ENCODE measurements at regions not wholly inside any gene's neighbourhood (a gene's known extent, or its start where the extent isn't known, plus 50 kb on each side); places are given as distances from the start of the nearest gene placed in this dataset.

DNA sequence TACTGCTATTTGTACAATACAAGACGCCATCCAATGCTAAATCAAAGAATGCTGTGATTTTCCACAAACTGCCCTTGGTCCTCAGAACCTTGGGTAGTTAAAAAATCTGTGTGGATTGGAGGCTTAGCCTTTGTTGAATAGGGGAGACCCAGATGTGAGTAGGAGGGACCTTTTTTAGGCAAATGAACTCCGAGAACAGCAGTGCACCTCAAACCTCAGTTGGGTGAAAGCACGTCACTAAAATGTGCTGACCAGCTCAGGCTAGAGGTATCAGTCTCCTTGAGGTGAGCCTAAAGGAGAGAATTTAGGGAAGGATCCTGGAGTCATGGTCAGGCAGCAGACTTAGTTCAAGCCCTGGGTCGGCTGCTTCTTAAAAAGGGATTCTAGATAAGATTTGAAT, 200.7 kb downstream of the SOX2 start:
- no peaks in the 10 kb centered on the region for H3K79me2 ChIP-seq (ENCODE audit: control insufficient read depth, insufficient read depth, low read length)
- H3K27me3 ChIP-seq (replicated peaks in 1 of 4; ENCODE audit: control extremely low read depth in 1 of 4, control insufficient read depth in 3 of 4, insufficient read depth in 4 of 4, low read length in 3 of 4) = no peaks in the 10 kb centered on the region
- H3K36me3 ChIP-seq (replicated peaks in 1 of 2; ENCODE audit: control extremely low read depth in 1 of 2, control insufficient read depth in 1 of 2, extremely low read depth in 1 of 2, insufficient read depth in 2 of 2, low read length in 1 of 2) = no peaks in the 10 kb centered on the region
- no peaks in the 10 kb centered on the region for H3K27me3 Mint-ChIP-seq
- no peak overlapping the region for H3K9ac ChIP-seq (ENCODE audit: low read length)
- peaks cover 0 to 3% (median 0%) of the 10 kb centered on the region in 3 donors for H3K9me3 ChIP-seq (ENCODE audit: control extremely low read depth in 1 of 3, control insufficient read depth in 2 of 3, insufficient read depth in 1 of 3, low read length in 2 of 3)
- ChIA-PET CTCF (no interaction called here), POLR2A (no interaction called here)
- no peaks in the 10 kb centered on the region for H3K4me1 ChIP-seq (ENCODE audit: control insufficient read depth in 2 of 2, insufficient read depth in 2 of 2, low read length in 2 of 2)
- H2AFZ ChIP-seq (ENCODE audit: insufficient read depth, low read depth, low read length, poor library complexity, severe bottlenecking) = no peak overlapping the region
- no peak overlapping the region for H3K4me3 ChIP-seq (ENCODE audit: control extremely low read depth in 1 of 5, extremely low read depth in 1 of 5, insufficient read depth in 1 of 5, low read depth in 2 of 5, low read length in 4 of 5)
- no peak for DNase-seq
- H3K4me3 Mint-ChIP-seq = no peak overlapping the region
- H3K4me2 ChIP-seq (replicated peaks; ENCODE audit: low read depth, low read length, poor library complexity, severe bottlenecking) = no peak overlapping the region
- H4K20me1 ChIP-seq (ENCODE audit: control insufficient read depth, insufficient read depth, low read length, poor library complexity, severe bottlenecking) = no peaks in the 10 kb centered on the region
- peaks cover 4% of the 10 kb centered on the region for H3K4me1 Mint-ChIP-seq
- WGBS (ENCODE audit: insufficient coverage) = 80% methylated on average over 3 of the region's 4 CpGs
- TF ChIP-seq, protein P1, sequence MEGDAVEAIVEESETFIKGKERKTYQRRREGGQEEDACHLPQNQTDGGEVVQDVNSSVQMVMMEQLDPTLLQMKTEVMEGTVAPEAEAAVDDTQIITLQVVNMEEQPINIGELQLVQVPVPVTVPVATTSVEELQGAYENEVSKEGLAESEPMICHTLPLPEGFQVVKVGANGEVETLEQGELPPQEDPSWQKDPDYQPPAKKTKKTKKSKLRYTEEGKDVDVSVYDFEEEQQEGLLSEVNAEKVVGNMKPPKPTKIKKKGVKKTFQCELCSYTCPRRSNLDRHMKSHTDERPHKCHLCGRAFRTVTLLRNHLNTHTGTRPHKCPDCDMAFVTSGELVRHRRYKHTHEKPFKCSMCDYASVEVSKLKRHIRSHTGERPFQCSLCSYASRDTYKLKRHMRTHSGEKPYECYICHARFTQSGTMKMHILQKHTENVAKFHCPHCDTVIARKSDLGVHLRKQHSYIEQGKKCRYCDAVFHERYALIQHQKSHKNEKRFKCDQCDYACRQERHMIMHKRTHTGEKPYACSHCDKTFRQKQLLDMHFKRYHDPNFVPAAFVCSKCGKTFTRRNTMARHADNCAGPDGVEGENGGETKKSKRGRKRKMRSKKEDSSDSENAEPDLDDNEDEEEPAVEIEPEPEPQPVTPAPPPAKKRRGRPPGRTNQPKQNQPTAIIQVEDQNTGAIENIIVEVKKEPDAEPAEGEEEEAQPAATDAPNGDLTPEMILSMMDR (IDR thresholded peaks at IDR 0.05) = no peak
- no peak for TF ChIP-seq EZH2 (IDR thresholded peaks at IDR 0.05; ENCODE audit: borderline replicate concordance, insufficient read depth, low read depth, low read length, poor library complexity, severe bottlenecking)
- no peak overlapping the region for H3K27ac Mint-ChIP-seq
- no peak overlapping the region for H3K27ac ChIP-seq (ENCODE audit: low read length in 2 of 2)
- intact Hi-C loops (cut with micrococcal nuclease) = no loop called here
- H3K9me3 Mint-ChIP-seq (ENCODE audit: insufficient read depth) = no peaks in the 10 kb centered on the region
- no peak for ATAC-seq (ENCODE audit: low read depth)

DNA sequence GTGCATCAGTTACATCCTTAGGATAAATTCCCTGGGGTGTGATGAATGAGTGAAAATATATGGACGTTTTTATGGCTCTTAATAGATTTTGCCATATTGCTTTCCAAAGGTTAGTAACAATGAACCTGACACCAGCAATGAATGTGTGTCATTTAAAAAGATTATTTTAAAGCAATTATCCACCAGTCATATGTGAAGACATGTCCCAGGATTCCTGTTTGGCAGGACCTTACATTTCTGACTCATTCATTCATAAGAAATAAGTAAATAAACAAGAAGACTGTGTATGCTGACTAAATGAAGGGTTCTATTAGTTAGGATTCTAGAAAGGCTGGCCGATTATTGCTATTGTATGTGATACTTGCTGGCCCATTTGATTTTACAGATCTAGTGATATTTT, 201.5 kb downstream of the SOX2 start:
- Mint-ChIP-seq H3K4me3 (no peak overlapping the region), H3K4me1 (peaks cover 4% of the 10 kb centered on the region), H3K9me3 (ENCODE audit: insufficient read depth) (no peaks in the 10 kb centered on the region), H3K27ac (no peak overlapping the region), H3K27me3 (no peaks in the 10 kb centered on the region)
- no peaks in the 10 kb centered on the region for H4K20me1 ChIP-seq (ENCODE audit: control insufficient read depth, insufficient read depth, low read length, poor library complexity, severe bottlenecking)
- H3K4me2 ChIP-seq (replicated peaks; ENCODE audit: low read depth, low read length, poor library complexity, severe bottlenecking) = no peak overlapping the region
- H3K27ac ChIP-seq (ENCODE audit: low read length in 2 of 2) = no peak overlapping the region
- H2AFZ ChIP-seq (ENCODE audit: insufficient read depth, low read depth, low read length, poor library complexity, severe bottlenecking) = no peak overlapping the region
- ATAC-seq (ENCODE audit: low read depth) (no peak), DNase-seq (no peak)
- H3K4me1 ChIP-seq (ENCODE audit: control insufficient read depth in 2 of 2, insufficient read depth in 2 of 2, low read length in 2 of 2) = no peaks in the 10 kb centered on the region
- ChIA-PET POLR2A (no interaction called here), CTCF (no interaction called here)
- TF ChIP-seq EZH2 (IDR thresholded peaks at IDR 0.05; ENCODE audit: borderline replicate concordance, insufficient read depth, low read depth, low read length, poor library complexity, severe bottlenecking) = no peak
- TF ChIP-seq, protein P1 (IDR thresholded peaks at IDR 0.05) = no peak
- no peaks in the 10 kb centered on the region for H3K36me3 ChIP-seq (replicated peaks in 1 of 2; ENCODE audit: control extremely low read depth in 1 of 2, control insufficient read depth in 1 of 2, extremely low read depth in 1 of 2, insufficient read depth in 2 of 2, low read length in 1 of 2)
- H3K4me3 ChIP-seq (ENCODE audit: control extremely low read depth in 1 of 5, extremely low read depth in 1 of 5, insufficient read depth in 1 of 5, low read depth in 2 of 5, low read length in 4 of 5) = no peak overlapping the region
- intact Hi-C loops (cut with micrococcal nuclease) = no loop called here
- no peaks in the 10 kb centered on the region for H3K27me3 ChIP-seq (replicated peaks in 1 of 4; ENCODE audit: control extremely low read depth in 1 of 4, control insufficient read depth in 3 of 4, insufficient read depth in 4 of 4, low read length in 3 of 4)
- 83% methylated on average over 1 of the region's 2 CpGs for WGBS (ENCODE audit: insufficient coverage)
- H3K79me2 ChIP-seq (ENCODE audit: control insufficient read depth, insufficient read depth, low read length) = no peaks in the 10 kb centered on the region
- no peak overlapping the region for H3K9ac ChIP-seq (ENCODE audit: low read length)
- H3K9me3 ChIP-seq (ENCODE audit: control extremely low read depth in 1 of 3, control insufficient read depth in 2 of 3, insufficient read depth in 1 of 3, low read length in 2 of 3) = peaks cover 0 to 3% (median 0%) of the 10 kb centered on the region in 3 donors
